Glomerular visceral epithelial cell (primary cell): ENCODE measurements at regions not wholly inside any gene's neighbourhood (a gene's known extent, or its start where the extent isn't known, plus 50 kb on each side); places are given as distances from the start of the nearest gene placed in this dataset.
"Not testable (repeated sequence)": the region's sequence is repeated elsewhere in the genome, so short reads cannot be mapped to it uniquely, and the experiment has no call there.

Source experiments
- DNase-seq: peaks from one replicate; pipeline ENCODE4 v3.0.0-alpha.2; 2016; ENCODE audit errors: extremely low spot score

DNA sequence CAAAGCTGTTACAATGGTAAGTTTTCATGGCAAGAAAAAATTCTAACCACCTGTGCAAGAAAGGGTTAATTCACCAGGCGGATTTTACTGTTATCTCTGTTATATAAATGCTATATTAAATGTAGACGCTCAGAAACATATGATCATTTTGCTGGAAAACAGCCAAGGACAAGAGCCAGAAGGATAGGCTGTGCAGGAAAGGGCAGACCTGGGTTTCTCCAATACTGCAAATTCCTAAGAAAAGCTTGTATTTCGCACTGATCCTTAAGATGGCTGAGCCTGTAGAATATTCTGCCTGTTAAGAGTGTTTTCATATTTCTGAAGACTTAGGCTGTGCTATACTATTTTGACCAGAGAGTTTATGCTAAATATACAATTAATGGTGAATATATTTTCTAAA lies 564.1 kb upstream of the KCND2 start:
- no peak for DNase-seq

DNA sequence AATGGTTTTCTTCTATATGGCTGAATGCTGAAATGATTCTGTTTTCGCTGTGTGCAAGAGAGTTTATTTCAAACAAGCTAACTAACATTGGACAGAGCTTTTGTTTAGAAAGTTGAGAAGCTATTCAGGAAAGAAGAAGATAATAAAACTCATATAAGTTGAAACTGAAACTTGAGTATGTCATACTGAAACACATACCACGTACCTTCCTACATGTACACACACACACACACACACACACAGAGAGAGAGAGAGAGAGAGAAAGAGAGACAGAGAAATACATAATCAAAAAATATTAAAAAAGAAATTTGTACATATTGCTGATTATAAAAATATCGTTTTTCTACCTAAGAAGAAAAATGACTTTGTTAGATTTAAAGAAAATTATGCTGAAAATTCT lies 561.9 kb upstream of the KCND2 start:
- no peak for DNase-seq

DNA sequence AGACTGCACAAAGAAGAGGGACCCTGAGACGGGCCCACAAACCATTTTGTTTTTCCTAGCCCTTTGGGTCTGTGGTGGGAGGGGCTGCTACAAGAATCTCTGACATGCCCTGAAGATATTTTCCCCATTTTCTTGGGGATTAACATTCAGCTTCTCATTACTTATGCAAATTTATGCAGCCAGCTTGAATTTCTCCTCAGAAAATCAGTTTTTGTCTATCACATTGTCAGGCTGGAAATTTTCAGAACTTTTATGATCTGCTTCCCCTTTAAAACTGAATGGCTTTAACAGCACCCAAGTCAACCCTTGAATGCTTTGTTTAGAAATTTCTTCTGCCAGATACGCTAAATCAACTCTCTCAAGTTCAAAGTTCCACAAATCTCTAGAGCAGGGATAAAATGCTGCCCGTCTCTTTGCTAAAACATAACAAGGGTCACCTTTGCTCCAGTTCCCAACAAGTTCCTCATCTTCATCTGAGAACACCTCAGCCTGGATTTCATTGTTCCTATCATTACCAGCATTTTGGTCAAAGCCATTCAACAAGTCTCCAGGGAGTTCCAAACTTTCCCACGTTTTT lies 560.0 kb upstream of the KCND2 start:
- DNase-seq: no peak

DNA sequence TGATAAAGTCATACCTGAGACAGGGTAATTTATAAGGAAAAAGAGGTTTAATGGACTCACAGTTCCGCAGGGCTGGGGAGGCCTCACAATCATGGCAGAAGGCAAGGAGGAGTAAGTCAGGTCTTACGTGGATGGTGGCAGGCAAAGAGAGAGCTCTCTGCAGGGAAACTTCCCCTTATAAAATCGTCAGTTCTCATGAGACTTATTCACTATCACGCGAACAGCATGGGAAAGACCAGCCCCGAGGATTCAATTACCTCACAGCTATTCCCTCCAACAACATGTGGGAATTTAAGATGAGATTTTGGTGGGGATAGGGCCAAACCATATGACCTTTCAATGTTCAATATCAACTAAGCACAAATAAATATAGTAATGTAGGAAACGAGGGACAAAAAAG lies 559.4 kb upstream of the KCND2 start:
- no peak for DNase-seq

DNA sequence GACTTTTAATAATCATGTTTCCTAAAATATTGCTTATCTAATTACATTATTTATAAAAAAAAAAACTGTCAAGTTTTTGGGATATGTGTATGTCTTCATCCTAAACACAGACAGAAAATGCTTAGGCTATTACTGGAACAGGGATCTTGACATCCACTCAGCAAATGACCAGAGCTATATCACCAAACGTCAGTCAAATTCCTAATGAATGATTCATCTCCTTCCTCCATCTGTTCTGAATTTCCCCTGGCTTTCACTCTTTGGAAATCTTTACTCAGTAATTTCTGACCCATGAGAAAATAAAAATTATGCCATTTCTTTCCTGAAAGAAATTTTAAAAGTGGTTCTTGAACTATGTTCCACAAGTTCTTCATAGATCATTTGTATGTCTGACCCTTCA lies 552.4 kb upstream of the KCND2 start:
- DNase-seq: peak; percentile 60

DNA sequence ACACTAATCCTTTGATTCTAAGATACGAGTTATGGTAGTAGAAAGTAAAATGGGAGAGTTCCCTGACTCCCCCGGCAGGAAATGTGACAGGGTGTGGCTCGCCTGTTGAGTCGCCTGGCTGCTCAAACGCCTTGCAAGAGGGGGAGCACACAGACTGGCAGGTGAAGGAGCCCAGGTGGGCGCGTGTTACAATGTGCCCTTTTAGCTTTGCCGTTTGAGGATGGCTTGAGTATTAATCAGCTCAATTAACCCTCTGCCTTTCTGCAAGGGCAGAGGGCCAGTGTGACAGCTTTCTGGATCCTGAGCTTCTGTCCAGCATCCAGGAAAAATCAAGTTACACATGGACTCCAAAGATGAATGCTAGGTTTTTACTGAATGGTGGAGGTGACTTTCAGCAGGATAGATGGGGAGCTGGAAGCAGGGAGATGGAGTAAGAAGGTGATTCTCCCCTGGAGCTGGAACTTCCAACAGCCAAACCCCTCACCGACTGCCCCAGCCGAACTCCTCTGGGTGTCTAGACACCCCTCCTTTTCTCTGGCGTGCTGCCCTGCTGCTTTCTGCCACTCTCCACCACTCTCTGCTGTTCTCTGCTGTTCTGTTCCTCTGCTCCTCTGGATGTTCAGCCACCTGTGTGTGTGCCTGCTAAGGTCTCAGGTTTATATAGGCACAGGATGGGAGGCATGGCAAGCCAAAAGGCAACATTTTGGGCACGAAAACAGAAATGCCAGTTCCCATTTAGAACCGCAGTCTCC lies 548.8 kb upstream of the KCND2 start:
- no peak for DNase-seq

DNA sequence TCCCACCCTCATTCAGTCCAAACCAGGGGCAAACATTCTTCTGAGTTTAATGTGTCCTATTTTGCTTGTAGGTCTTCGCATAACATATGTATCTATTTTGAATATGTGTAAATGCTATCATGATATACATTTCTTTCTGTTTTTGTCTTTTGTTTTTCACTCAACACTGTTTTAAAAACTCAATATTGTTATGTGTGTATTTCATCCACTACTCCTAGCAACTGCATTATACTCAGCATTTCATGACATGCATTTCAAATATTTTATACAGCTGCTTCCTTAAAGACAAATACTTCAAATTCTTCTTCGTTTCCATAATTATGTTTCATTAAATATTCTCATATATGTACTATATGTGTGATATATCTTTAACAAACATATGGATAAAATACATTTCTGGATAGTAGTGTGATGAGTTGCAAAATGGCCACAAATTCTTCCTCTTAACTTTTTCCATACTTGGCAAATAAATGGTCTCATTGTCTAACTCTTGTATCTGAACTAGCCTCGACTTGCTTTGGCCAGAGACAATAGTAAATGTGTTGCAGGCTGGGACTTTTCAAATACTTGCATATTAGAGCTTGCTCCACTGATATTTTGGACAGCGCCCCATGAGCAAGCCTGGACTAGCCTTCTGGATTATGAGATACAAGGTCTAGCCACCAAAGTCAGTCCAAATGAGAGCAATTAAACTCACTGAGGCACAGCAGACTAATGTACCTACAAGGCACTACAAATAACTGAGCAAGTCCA lies 539.7 kb upstream of the KCND2 start:
- no peak for DNase-seq

DNA sequence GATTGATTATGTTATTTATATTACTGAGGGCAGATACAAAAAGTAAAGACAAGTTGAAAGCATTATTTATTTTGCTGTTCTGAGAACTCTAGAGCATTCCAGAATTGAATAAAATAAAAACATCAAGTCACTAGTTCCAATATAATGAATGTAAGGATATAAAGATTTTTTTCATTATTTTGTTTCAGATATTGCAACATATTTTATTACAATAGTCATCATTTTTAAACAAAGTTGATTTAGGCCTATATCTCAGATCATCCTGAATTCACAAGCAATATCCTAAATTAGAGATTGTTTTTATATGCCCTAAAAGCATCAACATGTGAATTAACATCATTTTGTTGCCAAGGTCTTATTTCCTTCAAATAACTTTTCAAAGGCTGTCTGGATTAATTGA lies 535.6 kb upstream of the KCND2 start:
- DNase-seq: no peak

DNA sequence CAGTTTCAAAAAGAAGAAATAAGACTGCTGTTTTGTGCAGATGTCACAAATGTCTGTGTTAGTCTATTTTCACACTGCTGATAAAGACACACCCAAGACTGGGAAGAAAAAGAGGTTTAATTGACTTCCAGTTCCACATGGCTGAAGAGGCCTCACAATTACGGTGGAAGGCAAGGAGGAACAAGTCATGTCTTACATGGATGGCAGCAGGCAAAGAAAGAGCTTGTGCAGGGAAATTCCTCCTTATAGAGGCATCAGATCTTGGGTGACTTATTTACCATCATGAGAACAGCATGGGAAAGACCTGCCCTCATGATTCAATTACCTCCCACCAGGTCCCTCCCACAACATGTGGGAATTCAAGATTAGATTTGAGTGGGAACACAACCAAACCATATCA lies 527.7 kb upstream of the KCND2 start:
- not testable (repeated sequence) for DNase-seq

DNA sequence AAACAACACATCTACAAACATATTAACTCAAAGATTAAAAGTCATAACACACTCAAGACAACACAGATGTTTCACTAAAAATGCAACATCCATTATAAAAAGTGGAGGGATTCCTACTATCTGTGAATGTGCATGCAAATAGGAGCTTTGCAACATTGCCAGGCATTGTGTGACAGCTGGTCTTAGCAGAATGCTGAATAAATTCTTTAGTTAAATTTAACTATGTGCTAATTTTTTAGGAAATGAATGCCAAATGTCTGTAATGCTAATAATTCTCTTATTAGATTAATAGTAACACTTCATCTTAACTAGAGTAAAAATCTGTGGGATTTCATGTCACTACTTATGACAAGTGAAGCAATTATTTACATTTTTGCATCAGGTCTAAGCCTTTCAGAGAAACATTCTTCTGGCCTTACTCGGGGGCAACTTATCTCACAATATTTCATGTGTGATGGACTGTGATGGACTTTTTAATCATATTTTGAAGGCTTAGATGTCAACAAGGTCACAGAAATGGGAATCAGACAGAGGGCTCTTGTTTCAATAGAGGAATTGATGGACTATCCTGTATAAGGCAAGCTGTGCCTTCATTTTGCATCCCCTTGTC lies 524.6 kb upstream of the KCND2 start:
- DNase-seq: no peak

DNA sequence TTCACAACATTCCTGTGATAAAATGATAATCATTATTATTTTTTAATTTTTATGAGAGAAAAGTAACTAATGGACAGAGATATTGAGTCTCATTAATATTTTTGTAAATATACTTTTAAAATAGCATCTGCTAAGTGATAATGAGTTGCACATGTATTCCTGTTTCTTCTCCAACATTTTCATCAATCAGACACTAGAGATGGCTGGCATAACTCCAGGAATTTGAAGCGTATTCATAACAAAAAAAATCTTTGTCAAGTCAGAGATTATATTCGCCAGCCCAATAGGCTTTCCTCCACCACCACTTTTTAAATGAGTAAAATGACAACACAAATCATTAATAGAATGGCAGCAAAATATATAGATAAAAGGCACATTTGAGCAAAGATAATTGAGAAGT lies 524.0 kb upstream of the KCND2 start:
- no peak for DNase-seq

DNA sequence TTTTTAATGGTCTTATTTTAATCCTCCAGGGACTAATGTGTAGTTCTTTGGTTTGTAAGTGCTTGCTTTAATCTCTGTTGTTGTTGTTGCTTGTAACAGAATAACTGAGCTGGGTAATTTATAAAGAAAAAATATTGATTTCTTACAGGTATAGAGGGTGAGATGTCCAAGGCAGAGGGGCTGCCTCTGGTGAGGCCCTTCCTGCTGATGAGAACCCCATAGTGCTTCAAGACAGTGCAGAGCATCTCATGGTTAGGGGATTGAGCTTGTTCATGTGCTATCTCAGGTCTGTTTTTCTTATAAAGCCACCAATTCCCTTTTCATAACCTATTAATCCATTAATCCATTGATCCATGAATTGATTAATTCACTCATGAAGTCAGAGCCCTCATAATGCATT lies 516.3 kb upstream of the KCND2 start:
- no peak for DNase-seq

DNA sequence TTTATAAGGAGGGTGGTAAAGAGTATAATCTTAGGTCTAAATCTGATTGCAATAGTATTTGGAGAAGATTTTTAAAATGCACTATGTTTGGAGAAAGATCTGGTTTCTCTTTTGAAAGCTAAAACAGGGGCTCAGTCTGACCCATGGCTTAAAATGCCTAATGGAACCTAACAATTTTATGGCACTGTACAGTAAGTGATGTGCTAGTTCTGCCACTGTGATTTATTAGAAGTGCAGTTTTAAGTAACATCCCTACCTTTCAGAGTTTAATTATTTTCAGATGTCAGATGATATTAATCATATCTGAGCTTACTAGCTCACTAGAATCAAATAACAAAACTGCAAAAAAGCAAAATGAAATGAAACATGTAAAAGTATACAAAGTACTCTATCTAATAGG lies 514.7 kb upstream of the KCND2 start:
- no peak for DNase-seq

DNA sequence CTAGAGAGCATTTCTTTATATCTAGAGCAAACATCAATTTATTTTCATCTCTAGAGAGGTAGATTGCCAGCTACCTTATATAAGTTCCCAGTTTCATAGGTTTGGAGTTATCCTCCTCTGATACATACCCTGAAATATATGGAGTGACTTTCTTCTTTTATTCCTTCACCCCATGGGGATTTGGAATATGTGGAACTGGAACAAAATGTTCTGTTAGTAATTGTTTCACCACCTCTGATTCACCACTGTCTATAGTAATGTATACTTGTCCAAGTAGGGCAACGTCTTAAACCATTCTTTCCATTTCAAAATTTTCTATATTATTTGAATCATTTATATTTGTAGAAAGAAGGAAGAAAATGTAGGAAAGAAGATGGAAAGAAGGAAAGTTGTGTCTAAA lies 511.2 kb upstream of the KCND2 start:
- DNase-seq: no peak

DNA sequence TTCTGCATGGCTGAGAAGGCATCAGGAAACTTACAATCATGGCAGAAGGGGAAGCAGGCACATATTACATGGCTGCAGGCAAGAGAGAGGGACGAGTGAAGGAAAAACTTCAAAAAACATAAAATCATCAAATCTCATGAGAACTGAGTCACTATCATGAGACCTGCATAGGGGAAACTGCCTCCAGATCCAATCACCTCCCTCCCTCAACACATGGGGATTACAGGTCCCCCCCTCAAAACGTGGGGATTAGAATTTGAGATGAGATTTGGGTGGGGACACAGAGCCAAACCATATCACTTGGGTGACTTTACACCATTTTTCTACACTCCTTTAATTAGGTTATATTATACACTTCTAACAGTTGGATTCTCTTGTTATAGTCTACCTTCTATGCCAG lies 490.7 kb upstream of the KCND2 start:
- DNase-seq: no peak

DNA sequence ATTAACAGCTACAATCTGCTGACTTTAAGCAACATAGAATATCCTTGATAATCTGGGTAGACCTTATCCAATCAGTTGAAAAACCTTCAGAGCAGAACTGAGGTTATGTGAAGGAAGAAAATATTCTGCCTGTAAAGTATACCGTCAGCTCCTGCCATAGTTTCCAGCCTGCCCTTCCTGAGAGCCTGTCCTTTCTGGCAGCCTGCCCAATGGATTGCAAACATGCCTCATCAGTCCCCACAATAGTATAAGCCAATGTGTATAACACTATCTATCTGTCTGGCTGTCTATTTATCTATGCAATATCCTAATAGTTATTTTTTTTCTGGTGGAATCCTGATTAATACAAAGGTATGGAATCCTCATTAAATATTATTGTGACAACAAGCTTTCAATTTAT lies 489.2 kb upstream of the KCND2 start:
- peak; percentile 8 for DNase-seq

DNA sequence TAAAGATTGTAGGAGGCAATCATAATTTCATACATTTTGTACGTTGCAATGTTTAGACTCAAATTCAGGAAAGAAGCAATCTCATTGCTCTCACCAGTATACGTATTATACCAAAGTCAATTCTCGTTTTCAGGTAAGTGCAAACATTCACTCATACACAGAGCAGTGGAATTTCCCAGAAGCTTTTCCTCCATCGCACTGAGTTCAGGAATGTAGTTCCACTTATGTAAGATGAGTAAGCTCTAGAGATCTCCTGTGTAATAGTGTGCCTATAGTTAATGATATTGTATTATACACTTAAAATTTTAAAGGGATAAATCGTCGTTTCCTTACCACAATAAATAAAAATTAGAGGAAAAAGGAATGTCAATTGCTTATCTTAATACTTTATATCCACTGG lies 470.8 kb upstream of the KCND2 start:
- DNase-seq: no peak

DNA sequence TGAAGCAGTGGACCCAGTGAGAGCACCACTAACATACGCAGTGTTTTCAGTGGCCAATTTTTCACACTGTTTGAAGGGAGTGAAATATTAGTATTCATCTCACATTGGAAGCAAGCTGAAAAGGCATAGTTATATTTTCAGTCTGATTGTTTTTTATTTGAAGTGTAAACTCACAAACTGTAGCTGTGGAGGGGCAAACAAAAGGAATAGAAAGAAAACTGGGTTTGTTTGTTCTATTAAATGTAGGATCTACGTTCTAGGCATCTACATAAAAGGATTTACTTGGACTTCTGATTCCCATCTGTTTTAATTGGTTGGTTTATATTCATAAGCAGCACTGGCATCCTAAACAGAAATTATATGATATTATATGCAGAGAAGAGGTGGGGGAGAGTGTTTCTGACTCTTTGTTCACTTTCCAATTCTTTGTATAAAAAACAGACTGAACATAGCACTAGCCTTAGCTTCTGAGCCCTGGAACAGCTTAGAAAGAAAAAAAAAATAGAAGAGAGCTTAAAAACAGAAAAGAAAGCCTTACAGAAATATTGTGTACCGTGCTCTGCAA lies 447.8 kb upstream of the KCND2 start:
- DNase-seq: no peak

DNA sequence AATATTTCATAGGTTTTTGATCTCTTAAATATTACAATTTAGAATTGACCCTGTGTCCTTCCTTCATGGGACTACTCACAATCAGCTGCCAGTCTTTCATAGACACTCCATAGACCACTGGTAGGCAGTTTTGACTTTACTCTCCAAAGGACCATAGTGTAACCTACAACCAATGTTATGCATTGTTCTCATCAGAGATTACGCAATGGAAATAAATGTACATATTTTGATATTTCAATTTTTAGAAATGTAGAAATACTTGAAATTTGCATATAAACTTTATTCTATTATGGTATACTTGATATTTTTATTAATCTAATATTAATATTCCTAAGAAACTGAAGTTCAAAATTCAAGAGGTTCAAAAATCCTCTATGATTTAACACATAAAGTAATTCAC lies 446.4 kb upstream of the KCND2 start:
- DNase-seq: no peak

DNA sequence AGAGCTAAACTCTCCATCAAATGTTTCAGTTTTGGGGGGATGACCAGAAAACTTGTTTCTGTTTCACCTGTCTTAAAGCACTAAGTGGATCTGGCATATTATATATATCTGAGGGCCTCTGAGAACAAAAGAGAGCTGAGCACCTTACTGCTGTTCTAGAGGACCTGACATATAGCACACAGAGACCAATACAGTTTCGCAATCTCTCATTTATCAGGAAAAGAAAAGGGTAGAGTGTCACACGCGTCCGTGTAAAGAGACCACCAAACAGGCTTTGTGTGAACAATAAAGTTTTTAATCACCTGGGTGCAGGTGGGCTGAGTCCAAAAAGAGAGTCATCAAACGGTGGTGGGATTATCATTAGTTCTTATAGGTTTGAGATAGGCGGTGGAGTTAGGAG lies 434.5 kb upstream of the KCND2 start:
- no peak for DNase-seq

DNA sequence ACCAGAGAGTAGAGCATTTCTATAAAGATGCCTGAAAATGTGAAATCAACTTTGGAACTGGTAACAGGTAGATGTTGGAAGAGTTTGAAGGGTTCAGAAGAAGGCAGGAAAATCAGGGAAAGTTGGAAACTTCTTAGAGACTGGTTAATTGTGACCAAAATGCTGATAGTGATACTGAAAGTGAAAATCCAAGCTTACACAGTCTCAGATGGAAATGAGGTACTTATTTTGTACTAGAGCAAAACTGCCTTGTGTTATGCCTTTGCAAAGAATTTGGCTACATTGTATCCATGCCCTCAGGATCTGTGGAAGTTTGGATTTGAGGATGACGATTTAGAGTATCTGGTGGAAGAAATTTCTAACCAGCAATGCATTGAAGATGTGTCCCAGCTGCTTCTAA lies 430.6 kb upstream of the KCND2 start:
- no peak for DNase-seq

DNA sequence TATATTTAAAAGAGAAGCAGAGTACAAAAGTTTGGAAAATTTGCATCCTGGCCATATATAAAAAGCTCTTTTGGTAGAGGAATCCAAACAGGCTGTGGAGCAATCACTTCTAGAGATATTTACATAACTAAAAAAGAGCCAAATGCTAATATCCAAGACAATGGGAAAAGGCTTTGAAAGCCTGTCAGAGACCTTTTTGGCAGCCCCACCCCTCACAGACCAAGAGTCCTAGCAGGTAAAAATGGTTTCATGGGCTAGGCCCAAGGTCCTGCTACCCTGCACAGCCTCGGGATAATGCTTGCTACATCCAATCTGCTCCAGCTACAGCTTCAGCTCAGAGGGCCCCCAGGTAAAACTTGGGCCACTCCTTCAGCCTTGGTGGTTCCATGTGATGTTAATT lies 430.2 kb upstream of the KCND2 start:
- no peak for DNase-seq

DNA sequence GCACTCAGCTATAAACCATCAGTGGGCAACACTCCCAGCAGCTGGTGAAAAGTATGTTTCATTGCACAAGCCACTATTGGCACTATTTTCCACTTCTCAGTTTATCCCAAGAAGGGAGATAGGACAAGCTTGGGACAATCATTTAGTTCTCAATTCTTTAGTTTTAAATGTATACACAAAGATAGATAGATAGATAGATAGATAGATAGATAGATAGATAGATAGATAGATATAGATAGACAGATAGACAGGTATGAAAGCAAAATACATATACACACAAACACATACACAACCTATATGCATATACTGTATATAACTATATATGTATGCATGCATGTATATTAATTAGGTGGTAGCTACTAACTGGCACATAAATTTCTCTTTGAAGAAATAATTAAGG lies 411.6 kb upstream of the KCND2 start:
- DNase-seq: no peak
